Panc1 (cell line): ENCODE measurements at regions not wholly inside any gene's neighbourhood (a gene's known extent, or its start where the extent isn't known, plus 50 kb on each side); places are given as distances from the start of the nearest gene placed in this dataset.

ENCODE experiments used
- ATAC-seq: fragments of 200-7000 bp; cut with Tn5 transposase; 2 replicates; pipeline ENCODE4 v1.9.1; 2020; ENCODE audit warnings: mild to moderate bottlenecking, moderate library complexity
- BruUV-seq: library from RNA; stranded (reverse); fragments of 400-500 nt; replicated peaks from 2 replicates; lab custom pipeline; 2021; lab: Mats Ljungman, UMichigan
- CTCF ChIA-PET: fragments of 300-600 bp; sonication (Branson Sonifier 250); formaldehyde crosslinking; loops from one replicate; lab custom pipeline; 2022; ENCODE audit warnings: antibody characterized with exemption; lab: Charles Lee
- POLR2A ChIA-PET: fragments of 300-600 bp; sonication (Branson Sonifier 250); formaldehyde crosslinking; loops from one replicate; lab custom pipeline; 2022; ENCODE audit warnings: antibody characterized with exemption; lab: Charles Lee
- DNase-seq: peaks from one replicate; pipeline ENCODE4 v3.0.0-alpha.2; 2010; ENCODE audit warnings: low read depth, low spot score
- H3K27ac ChIP-seq: 2 replicates; pipeline ENCODE4 v1.5.1; 2011; ENCODE audit warnings: mild to moderate bottlenecking, low read length, inconsistent platforms
- H3K27me3 ChIP-seq: fragments of 200-500 bp; sonication (Bioruptor generic); 2 replicates; pipeline ENCODE4 v1.6.0; 2014; ENCODE audit warnings: low read length, inconsistent platforms; ENCODE audit not compliant: control insufficient read depth, insufficient read depth
- H3K36me3 ChIP-seq: fragments of 200-500 bp; sonication (Bioruptor generic); 2 replicates; pipeline ENCODE4 v1.5.1; 2014; ENCODE audit warnings: inconsistent platforms, mild to moderate bottlenecking, low read length, moderate library complexity; ENCODE audit not compliant: control insufficient read depth, insufficient read depth
- H3K4me1 ChIP-seq: 2 replicates; pipeline ENCODE4 v1.5.1; 2011; ENCODE audit warnings: inconsistent platforms, mild to moderate bottlenecking, low read length, moderate library complexity; ENCODE audit not compliant: control insufficient read depth, insufficient read depth
- H3K4me3 ChIP-seq, 2 experiments: 2 replicates each; pipeline ENCODE4 v1.5.1; 2011 to 2012; ENCODE audit warnings: low read depth in 2 of 2, low read length in 2 of 2, mild to moderate bottlenecking in 2 of 2, inconsistent platforms in 1 of 2, moderate library complexity in 1 of 2
- H3K9me3 ChIP-seq: fragments of 200-500 bp; sonication (Bioruptor generic); 2 replicates; pipeline ENCODE4 v1.5.1; 2014; ENCODE audit warnings: low read depth, mild to moderate bottlenecking, inconsistent platforms, low read length, moderate library complexity; ENCODE audit not compliant: control insufficient read depth, insufficient read depth
- CTCF ChIP-seq: fragments of 450-650 bp; IDR thresholded peaks from 2 replicates; pipeline ENCODE4 v1.5.1; 2017; ENCODE audit warnings: mild to moderate bottlenecking
- POLR2AphosphoS5 ChIP-seq: IDR thresholded peaks from 2 replicates; pipeline ENCODE4 v1.6.1; 2012; ENCODE audit warnings: mild to moderate bottlenecking, low read depth, low read length, moderate library complexity
- REST ChIP-seq, 2 experiments: IDR thresholded peaks; 2 replicates each; pipeline ENCODE4 v1.6.1; 2011 to 2012; ENCODE audit warnings: low read depth in 2 of 2, control low read depth in 1 of 2, low read length in 1 of 2, mild to moderate bottlenecking in 1 of 2, moderate library complexity in 1 of 2; ENCODE audit not compliant: insufficient read depth in 1 of 2
- SIN3A ChIP-seq: IDR thresholded peaks from 2 replicates; pipeline ENCODE4 v1.6.1; 2012; ENCODE audit warnings: low read depth, mild to moderate bottlenecking, low read length, moderate library complexity, borderline replicate concordance; ENCODE audit not compliant: insufficient read depth
- TCF7L2 ChIP-seq: IDR thresholded peaks from 2 replicates; pipeline ENCODE4 v1.6.1; 2011; ENCODE audit warnings: mild to moderate bottlenecking, low read depth, low read length, inconsistent platforms
- in situ Hi-C: cut with HindIII; loops from 2 replicates; pipeline ENCODE4 v1.10.0; 2016; ENCODE audit warnings: low sequenced_read_pairs, low pct_unique_long_range_greater_than_20kb
- intact Hi-C: fragments of 100-400 bp; cut with micrococcal nuclease; formaldehyde crosslinking; loops from one replicate; pipeline ENCODE4 v1.10.0; 2022; ENCODE audit not compliant: unreplicated experiment

- TF ChIP-seq SIN3A: no peak
- DNase-seq: no peak
- no peak for ATAC-seq
- no peaks in the 10 kb centered on the region for H3K4me1 ChIP-seq
- H3K36me3 ChIP-seq: no peaks in the 10 kb centered on the region
- CTCF ChIA-PET: interaction anchor here (0.6 kb wide), 1 partner anchor 91 kb away, joined by 3 read pairs; no protein-coding TSS in a partner anchor
- BruUV-seq: no TSS peak
- POLR2A ChIA-PET: no interaction called here
- H3K4me3 ChIP-seq: no peak overlapping the region
- no peaks in the 10 kb centered on the region for H3K27me3 ChIP-seq
- H3K27ac ChIP-seq: no peak overlapping the region
- in situ Hi-C loops: no loop called here
- intact Hi-C loops: no loop called here
- H3K9me3 ChIP-seq: no peaks in the 10 kb centered on the region
Observed at GRCh38 chr9:134500931-134501760, 140.5 kb upstream of the COL5A1 start.

- Histone ChIP-seq H3K27me3 (no peaks in the 10 kb centered on the region), H3K9me3 (no peaks in the 10 kb centered on the region), H3K4me1 (no peaks in the 10 kb centered on the region), H3K36me3 (no peaks in the 10 kb centered on the region), H3K4me3 (no peak overlapping the region), H3K27ac (no peak overlapping the region)
- intact Hi-C loops (no loop called here), in situ Hi-C loops (no loop called here)
- ChIA-PET CTCF (no interaction called here), POLR2A (no interaction called here)
- no peak for ATAC-seq
- no peak for DNase-seq
- no TSS peak for BruUV-seq
- TF ChIP-seq CTCF: no peak
- no peak for TF ChIP-seq POLR2AphosphoS5
Observed at GRCh38 chr9:134501761-134502265, 139.8 kb upstream of the COL5A1 start.

- CTCF ChIA-PET: no interaction called here
- DNase-seq (no peak), ATAC-seq (0 out of 2 replicates have a peak, but pooled peaks have one; percentile 31)
- no peak overlapping the region for H3K27ac ChIP-seq
- no peaks in the 10 kb centered on the region for H3K27me3 ChIP-seq
- H3K36me3 ChIP-seq: no peaks in the 10 kb centered on the region
- H3K4me3 ChIP-seq: no peak overlapping the region
- no peaks in the 10 kb centered on the region for H3K9me3 ChIP-seq
- intact Hi-C loops (no loop called here), in situ Hi-C loops (no loop called here)
- POLR2A ChIA-PET: no interaction called here
- H3K4me1 ChIP-seq: no peaks in the 10 kb centered on the region
- TF ChIP-seq CTCF (no peak), REST (IDR thresholded peaks at IDR 0.05; ENCODE audit: insufficient read depth in 1 of 2, low read depth in 2 of 2, low read length in 1 of 2) (no peak), SIN3A (no peak), POLR2AphosphoS5 (no peak), TCF7L2 (no peak)
- BruUV-seq: no TSS peak
Observed at GRCh38 chr9:134502266-134502791, 139.3 kb upstream of the COL5A1 start.
